GM12873 (cell line): ENCODE measurements at regions not wholly inside any gene's neighbourhood (a gene's known extent, or its start where the extent isn't known, plus 50 kb on each side); places are given as distances from the start of the nearest gene placed in this dataset.

Experiments
- CTCF ChIP-seq: IDR thresholded peaks from 2 replicates; pipeline ENCODE4 v1.5.1; 2012; ENCODE audit warnings: low read depth, mild to moderate bottlenecking, moderate library complexity, low read length, control low read depth; ENCODE audit not compliant: insufficient read depth; ENCODE audit errors: missing control alignments

- no peak for TF ChIP-seq CTCF
Observed at GRCh38 chr11:128642571-128642970, 51.3 kb upstream of the FLI1 start.

- peak; percentile 12 for TF ChIP-seq CTCF
Observed at GRCh38 chr11:128643661-128644317, 50.1 kb upstream of the FLI1 start.
